ENCODE measurements at regions not wholly inside any gene's neighbourhood (a gene's known extent, or its start where the extent isn't known, plus 50 kb on each side); places are given as distances from the start of the nearest gene placed in this dataset.

- H3K4me1 ChIP-seq (replicated peaks in 1 of 2): peaks cover 2 to 6% of the 10 kb centered on the region in 2 donors
- peak overlapping the region; percentile 18 to 36 (median 28) for H3K4me3 ChIP-seq
- 13 to 67% (median 22%) methylated on average over 2 to 11 of the region's 48 CpGs; no CpG with 5 or more reads in 4 of the 10 experiments for WGBS, 10 experiments
- in situ Hi-C loops (cut with MboI; ENCODE audit: low pct_unique_long_range_greater_than_20kb in 2 of 9, low sequenced_read_pairs in 9 of 9, unreplicated experiment in 9 of 9): no loop called here
- ATAC-seq (replicated peaks in 6 of 8): peak in 6 of 8 experiments; percentile 67 to 91 (median 90)
- no peak overlapping the region for H3K27ac ChIP-seq
Observed at GRCh38 chr7:98470485-98471240, 69.8 kb upstream of the BAIAP2L1 start.

- no peak for ATAC-seq (replicated peaks in 6 of 8)
Observed at GRCh38 chr7:98469088-98469487, 68.2 kb upstream of the BAIAP2L1 start.

GRCh38 chr7:98467570-98468312, 66.9 kb upstream of the BAIAP2L1 start:
- H3K4me1 ChIP-seq (replicated peaks in 1 of 2): peaks cover 2 to 4% of the 10 kb centered on the region in 2 donors
- 0 to 100% (median 80%) methylated on average over 1 to 7 of the region's 8 CpGs; no CpG with 5 or more reads in 1 of the 10 experiments for WGBS, 10 experiments
- ATAC-seq (replicated peaks in 6 of 8): no peak
- H3K27ac ChIP-seq: no peak overlapping the region
- H3K4me3 ChIP-seq: no peak overlapping the region
- in situ Hi-C loops (cut with MboI; ENCODE audit: low pct_unique_long_range_greater_than_20kb in 2 of 9, low sequenced_read_pairs in 9 of 9, unreplicated experiment in 9 of 9): no loop called here

More at GRCh38 chr7:98469088-98469487, 68.2 kb upstream of the BAIAP2L1 start:
- Histone ChIP-seq H3K27ac (no peak overlapping the region), H3K4me1 (replicated peaks in 1 of 2) (peaks cover 2 to 6% of the 10 kb centered on the region in 2 donors), H3K4me3 (no peak overlapping the region)
- 29 to 100% (median 61%) methylated on average over 1 of the region's 1 CpG; no CpG with 5 or more reads in 6 of the 10 experiments for WGBS, 10 experiments
- in situ Hi-C loops (cut with MboI; ENCODE audit: low pct_unique_long_range_greater_than_20kb in 2 of 9, low sequenced_read_pairs in 9 of 9, unreplicated experiment in 9 of 9): no loop called here

- H3K4me3 ChIP-seq: no peak overlapping the region
- in situ Hi-C loops (cut with MboI; ENCODE audit: low pct_unique_long_range_greater_than_20kb in 2 of 9, low sequenced_read_pairs in 9 of 9, unreplicated experiment in 9 of 9): no loop called here
Observed at GRCh38 chr7:98465022-98465421, 64.1 kb upstream of the BAIAP2L1 start.

GRCh38 chr7:98464558-98464940, 63.7 kb upstream of the BAIAP2L1 start:
- no peak for ATAC-seq (replicated peaks in 6 of 8)

More at GRCh38 chr7:98465022-98465421, 64.1 kb upstream of the BAIAP2L1 start:
- peak in 1 of 8 experiments; percentile 32 for ATAC-seq (replicated peaks in 6 of 8)
- H3K27ac ChIP-seq: no peak overlapping the region
- 18 to 100% (median 53%) methylated on average over 1 to 6 of the region's 8 CpGs; no CpG with 5 or more reads in 3 of the 10 experiments for WGBS, 10 experiments
- H3K4me1 ChIP-seq (replicated peaks in 1 of 2): no peaks in the 10 kb centered on the region

GRCh38 chr7:98463837-98464557, 63.1 kb upstream of the BAIAP2L1 start:
- in situ Hi-C loops (cut with MboI; ENCODE audit: low pct_unique_long_range_greater_than_20kb in 2 of 9, low sequenced_read_pairs in 9 of 9, unreplicated experiment in 9 of 9): no loop called here

More at GRCh38 chr7:98464558-98464940, 63.7 kb upstream of the BAIAP2L1 start:
- H3K27ac ChIP-seq: no peak overlapping the region
- WGBS, 10 experiments: 0 to 70% (median 40%) methylated on average over 1 to 4 of the region's 4 CpGs; no CpG with 5 or more reads in 3 of the 10 experiments
- in situ Hi-C loops (cut with MboI; ENCODE audit: low pct_unique_long_range_greater_than_20kb in 2 of 9, low sequenced_read_pairs in 9 of 9, unreplicated experiment in 9 of 9): no loop called here
- H3K4me1 ChIP-seq (replicated peaks in 1 of 2): no peaks in the 10 kb centered on the region
- H3K4me3 ChIP-seq: no peak overlapping the region

GRCh38 chr7:98462911-98463633, 62.2 kb upstream of the BAIAP2L1 start:
- in situ Hi-C loops (cut with MboI; ENCODE audit: low pct_unique_long_range_greater_than_20kb in 2 of 9, low sequenced_read_pairs in 9 of 9, unreplicated experiment in 9 of 9): no loop called here

More at GRCh38 chr7:98463837-98464557, 63.1 kb upstream of the BAIAP2L1 start:
- Histone ChIP-seq H3K4me3 (no peak overlapping the region), H3K27ac (no peak overlapping the region), H3K4me1 (replicated peaks in 1 of 2) (no peaks in the 10 kb centered on the region)
- no peak for ATAC-seq (replicated peaks in 6 of 8)
- 18 to 83% (median 65%) methylated on average over 1 to 8 of the region's 9 CpGs for WGBS, 10 experiments

GRCh38 chr7:98460902-98461301, 60.0 kb upstream of the BAIAP2L1 start:
- no peak overlapping the region for H3K4me3 ChIP-seq
- WGBS, 10 experiments: 0 to 100% (median 65%) methylated on average over 1 to 3 of the region's 3 CpGs; no CpG with 5 or more reads in 4 of the 10 experiments
- in situ Hi-C loops (cut with MboI; ENCODE audit: low pct_unique_long_range_greater_than_20kb in 2 of 9, low sequenced_read_pairs in 9 of 9, unreplicated experiment in 9 of 9): no loop called here
- peaks cover 0 to 2% of the 10 kb centered on the region in 2 donors for H3K4me1 ChIP-seq (replicated peaks in 1 of 2)
- H3K27ac ChIP-seq: no peak overlapping the region
- no peak for ATAC-seq (replicated peaks in 6 of 8)

More at GRCh38 chr7:98462911-98463633, 62.2 kb upstream of the BAIAP2L1 start:
- Histone ChIP-seq H3K27ac (no peak overlapping the region), H3K4me3 (no peak overlapping the region), H3K4me1 (replicated peaks in 1 of 2) (no peaks in the 10 kb centered on the region)
- peak in 3 of 8 experiments; percentile 59 to 66 (median 63) for ATAC-seq (replicated peaks in 6 of 8)
- 0 to 85% (median 54%) methylated on average over 1 to 6 of the region's 9 CpGs; no CpG with 5 or more reads in 6 of the 10 experiments for WGBS, 10 experiments

- WGBS, 10 experiments: no CpG with 5 or more reads among the region's 4 CpGs
- in situ Hi-C loops (cut with MboI; ENCODE audit: low pct_unique_long_range_greater_than_20kb in 2 of 9, low sequenced_read_pairs in 9 of 9, unreplicated experiment in 9 of 9): no loop called here
- H3K27ac ChIP-seq: no peak overlapping the region
- H3K4me1 ChIP-seq (replicated peaks in 1 of 2): peaks cover 0 to 2% of the 10 kb centered on the region in 2 donors
- ATAC-seq (replicated peaks in 6 of 8): no peak
- no peak overlapping the region for H3K4me3 ChIP-seq
Observed at GRCh38 chr7:98459529-98459928, 58.6 kb upstream of the BAIAP2L1 start.

GRCh38 chr7:98458090-98458875, 57.4 kb upstream of the BAIAP2L1 start:
- Histone ChIP-seq H3K27ac (no peak overlapping the region), H3K4me1 (replicated peaks in 1 of 2) (peaks cover 0 to 2% of the 10 kb centered on the region in 2 donors), H3K4me3 (no peak overlapping the region)
- WGBS, 10 experiments: 0 to 88% (median 56%) methylated on average over 1 to 5 of the region's 16 CpGs; no CpG with 5 or more reads in 4 of the 10 experiments
- ATAC-seq (replicated peaks in 6 of 8): no peak
- in situ Hi-C loops (cut with MboI; ENCODE audit: low pct_unique_long_range_greater_than_20kb in 2 of 9, low sequenced_read_pairs in 9 of 9, unreplicated experiment in 9 of 9): no loop called here

GRCh38 chr7:98456866-98457265, 56.0 kb upstream of the BAIAP2L1 start:
- Histone ChIP-seq H3K4me3 (no peak overlapping the region), H3K27ac (no peak overlapping the region), H3K4me1 (replicated peaks in 1 of 2) (peaks cover 0 to 2% of the 10 kb centered on the region in 2 donors)
- ATAC-seq (replicated peaks in 6 of 8): peak in 1 of 8 experiments; percentile 31
- in situ Hi-C loops (cut with MboI; ENCODE audit: low pct_unique_long_range_greater_than_20kb in 2 of 9, low sequenced_read_pairs in 9 of 9, unreplicated experiment in 9 of 9): no loop called here
- 51 to 88% (median 71%) methylated on average over 2 to 6 of the region's 6 CpGs; no CpG with 5 or more reads in 2 of the 10 experiments for WGBS, 10 experiments
